SU-DHL-6 (cell line): ENCODE measurements at regions not wholly inside any gene's neighbourhood (a gene's known extent, or its start where the extent isn't known, plus 50 kb on each side); places are given as distances from the start of the nearest gene placed in this dataset.

Experiments used
- H2AFZ ChIP-seq: fragments of 200-600 bp; sonication (generic); 2 replicates; pipeline ENCODE4 v1.6.1; 2014; ENCODE audit warnings: low read depth, mild to moderate bottlenecking, moderate library complexity, mixed read lengths, antibody characterized with exemption, low read length; ENCODE audit not compliant: severe bottlenecking
- H3F3A ChIP-seq: fragments of 200-600 bp; shearing (Covaris generic); 2 replicates; pipeline ENCODE4 v1.6.0; 2016; ENCODE audit warnings: antibody characterized with exemption, mild to moderate bottlenecking; ENCODE audit not compliant: insufficient read depth
- H3K27ac ChIP-seq: fragments of 200-600 bp; sonication (generic); 2 replicates; pipeline ENCODE4 v1.5.1; 2016; ENCODE audit warnings: low read depth, mild to moderate bottlenecking, low read length, moderate library complexity, mixed read lengths
- H3K27me3 ChIP-seq: fragments of 200-600 bp; sonication (generic), shearing (Covaris generic); 2 replicates; pipeline ENCODE4 v1.6.0; 2014; ENCODE audit warnings: mild to moderate bottlenecking, low read length
- H3K36me3 ChIP-seq: fragments of 200-600 bp; sonication (generic); 2 replicates; pipeline ENCODE4 v1.6.1; 2014; ENCODE audit warnings: mild to moderate bottlenecking, low read length, mixed read lengths
- H3K4me2 ChIP-seq: fragments of 300-600, 200-600 bp; shearing (Covaris generic), sonication (generic); 2 replicates; pipeline ENCODE4 v1.6.0; 2014; ENCODE audit warnings: low read length, low read depth, mild to moderate bottlenecking; ENCODE audit not compliant: poor library complexity, severe bottlenecking
- H3K4me3 ChIP-seq: fragments of 200-600 bp; sonication (generic); 2 replicates; pipeline ENCODE4 v1.5.1; 2014; ENCODE audit warnings: antibody characterized with exemption, low read length, mild to moderate bottlenecking, mixed read lengths; ENCODE audit not compliant: insufficient read depth, poor library complexity, severe bottlenecking
- H3K79me2 ChIP-seq: fragments of 200-600 bp; sonication (generic); 2 replicates; pipeline ENCODE4 v1.6.1; 2014; ENCODE audit warnings: mild to moderate bottlenecking, low read length, moderate library complexity; ENCODE audit not compliant: insufficient read depth
- H3K9ac ChIP-seq: fragments of 200-600 bp; sonication (generic); 2 replicates; pipeline ENCODE4 v1.7.0; 2014; ENCODE audit warnings: mild to moderate bottlenecking, low read length
- H3K9me2 ChIP-seq: fragments of 200-600 bp; sonication (generic); replicated peaks from 2 replicates; pipeline ENCODE4 v1.6.1; 2014; ENCODE audit warnings: low read length; ENCODE audit not compliant: insufficient read depth
- H3K9me3 ChIP-seq: fragments of 200-600 bp; sonication (generic); 2 replicates; pipeline ENCODE4 v1.6.1; 2014; ENCODE audit warnings: low read length, mixed read lengths; ENCODE audit not compliant: insufficient read depth
- H4K20me1 ChIP-seq: fragments of 200-600 bp; sonication (generic); 2 replicates; pipeline ENCODE4 v1.6.1; 2014; ENCODE audit warnings: low read depth, mild to moderate bottlenecking, antibody characterized with exemption, low read length, moderate library complexity, mixed read lengths
- EZH2phosphoT487 ChIP-seq: fragments of 200-600 bp; sonication (generic), shearing (Covaris generic); conservative IDR thresholded peaks from 2 replicates; pipeline ENCODE4 v1.6.1; 2018; ENCODE audit warnings: mild to moderate bottlenecking, antibody characterized with exemption, low read length, moderate library complexity, mixed read lengths
- TF ChIP-seq, protein P1 (sequence below): fragments of 200-600 bp; sonication (generic); IDR thresholded peaks from one replicate; pipeline ENCODE4 v1.5.1; 2017; ENCODE audit warnings: antibody characterized with exemption, mild to moderate bottlenecking, low read length, moderate library complexity; ENCODE audit not compliant: insufficient read depth, poor library complexity, severe bottlenecking

DNA sequence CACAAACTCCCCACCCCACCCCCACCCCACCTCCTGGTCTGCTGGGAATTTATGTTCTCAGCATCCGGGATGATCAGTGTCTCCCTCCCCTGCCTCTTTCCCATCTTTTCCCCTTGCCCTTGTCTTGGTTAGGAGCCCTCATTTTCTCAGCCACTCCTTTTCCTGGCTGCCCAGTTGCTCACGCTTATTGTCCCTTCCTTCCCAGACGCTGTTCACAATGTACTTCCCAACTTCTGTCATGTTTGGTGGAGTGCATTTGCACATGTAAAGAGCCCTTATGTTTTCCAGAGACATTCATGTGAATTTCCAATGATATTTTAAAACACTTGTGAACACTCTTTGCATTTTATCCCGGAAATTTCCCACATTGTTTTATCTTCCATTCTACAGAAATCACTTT is 192.1 kb downstream of the RHOU start:
- no peak overlapping the region for H3K9ac ChIP-seq

DNA sequence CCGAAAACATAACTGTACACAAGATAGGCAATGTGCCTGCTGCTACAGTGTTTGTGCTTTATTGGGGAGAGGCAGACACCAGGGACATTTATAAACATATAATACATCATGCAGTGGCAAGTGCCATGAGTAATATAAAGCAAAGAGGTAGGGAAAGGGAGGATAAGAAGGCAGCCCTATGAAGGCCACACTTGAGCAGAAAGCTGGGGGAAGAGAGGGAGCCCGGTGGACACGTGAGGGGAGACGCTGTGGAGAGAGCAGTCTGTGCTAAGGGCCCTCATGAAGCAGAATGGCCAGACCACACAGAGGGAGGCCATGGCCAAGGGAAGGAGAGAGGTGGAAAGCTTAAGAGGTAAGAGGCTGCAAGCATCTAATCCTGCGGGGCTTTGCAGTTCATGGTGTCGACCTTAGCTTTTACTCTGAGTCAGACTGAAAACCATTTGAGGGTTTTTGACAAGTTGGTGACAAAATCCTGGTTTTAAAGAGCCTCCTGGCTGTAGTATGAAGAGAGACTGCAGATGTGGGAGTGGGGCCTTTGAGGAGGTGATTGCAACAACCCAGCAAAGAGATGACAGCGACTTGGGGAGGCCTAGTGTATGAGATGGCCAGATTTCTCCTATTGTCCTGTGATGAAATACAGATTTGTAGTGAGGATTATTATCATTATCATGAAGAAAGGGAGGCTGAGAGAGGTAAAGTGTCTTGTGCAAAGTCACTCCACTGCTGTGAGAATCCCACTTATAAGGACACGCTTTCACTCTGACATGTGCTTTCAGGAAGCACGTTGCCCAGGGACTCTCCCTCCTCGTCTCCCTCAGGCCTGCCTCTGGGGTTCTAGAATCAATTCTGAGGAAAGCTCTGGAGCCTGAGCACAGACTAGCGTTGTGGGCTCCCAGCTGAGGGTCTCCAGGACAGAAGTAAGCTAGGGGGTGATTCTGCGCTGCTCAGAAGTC is 192.9 kb downstream of the RHOU start:
- Histone ChIP-seq H3K27me3 (no peaks in the 10 kb centered on the region; the same call in 1 of the 2 replicates), H2AFZ (no peak overlapping the region), H3K36me3 (no peaks in the 10 kb centered on the region), H3K9me3 (peaks cover 7% of the 10 kb centered on the region; the same call in 1 of the 2 replicates), H3K4me2 (no peak overlapping the region), H3F3A (no peaks in the 10 kb centered on the region), H3K27ac (no peak overlapping the region), H3K4me3 (no peak overlapping the region), H3K79me2 (no peaks in the 10 kb centered on the region), H3K9me2 (no peaks in the 10 kb centered on the region), H4K20me1 (no peaks in the 10 kb centered on the region), H3K9ac (no peak overlapping the region)
- TF ChIP-seq EZH2phosphoT487: no peak
- TF ChIP-seq, protein P1, sequence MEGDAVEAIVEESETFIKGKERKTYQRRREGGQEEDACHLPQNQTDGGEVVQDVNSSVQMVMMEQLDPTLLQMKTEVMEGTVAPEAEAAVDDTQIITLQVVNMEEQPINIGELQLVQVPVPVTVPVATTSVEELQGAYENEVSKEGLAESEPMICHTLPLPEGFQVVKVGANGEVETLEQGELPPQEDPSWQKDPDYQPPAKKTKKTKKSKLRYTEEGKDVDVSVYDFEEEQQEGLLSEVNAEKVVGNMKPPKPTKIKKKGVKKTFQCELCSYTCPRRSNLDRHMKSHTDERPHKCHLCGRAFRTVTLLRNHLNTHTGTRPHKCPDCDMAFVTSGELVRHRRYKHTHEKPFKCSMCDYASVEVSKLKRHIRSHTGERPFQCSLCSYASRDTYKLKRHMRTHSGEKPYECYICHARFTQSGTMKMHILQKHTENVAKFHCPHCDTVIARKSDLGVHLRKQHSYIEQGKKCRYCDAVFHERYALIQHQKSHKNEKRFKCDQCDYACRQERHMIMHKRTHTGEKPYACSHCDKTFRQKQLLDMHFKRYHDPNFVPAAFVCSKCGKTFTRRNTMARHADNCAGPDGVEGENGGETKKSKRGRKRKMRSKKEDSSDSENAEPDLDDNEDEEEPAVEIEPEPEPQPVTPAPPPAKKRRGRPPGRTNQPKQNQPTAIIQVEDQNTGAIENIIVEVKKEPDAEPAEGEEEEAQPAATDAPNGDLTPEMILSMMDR: no peak

More for the DNA sequence above, 192.1 kb downstream of the RHOU start:
- H3F3A ChIP-seq: no peaks in the 10 kb centered on the region
- H3K27ac ChIP-seq: no peak overlapping the region
- H4K20me1 ChIP-seq: no peaks in the 10 kb centered on the region
- TF ChIP-seq, protein P1: no peak
- TF ChIP-seq EZH2phosphoT487: no peak
- no peaks in the 10 kb centered on the region for H3K9me2 ChIP-seq
- H2AFZ ChIP-seq: no peak overlapping the region
- H3K9me3 ChIP-seq: peaks cover 7% of the 10 kb centered on the region; the same call in 1 of the 2 replicates
- no peaks in the 10 kb centered on the region for H3K79me2 ChIP-seq
- H3K36me3 ChIP-seq: no peaks in the 10 kb centered on the region
- no peaks in the 10 kb centered on the region; the same call in 1 of the 2 replicates for H3K27me3 ChIP-seq
- H3K4me2 ChIP-seq: no peak overlapping the region
- H3K4me3 ChIP-seq: no peak overlapping the region

DNA sequence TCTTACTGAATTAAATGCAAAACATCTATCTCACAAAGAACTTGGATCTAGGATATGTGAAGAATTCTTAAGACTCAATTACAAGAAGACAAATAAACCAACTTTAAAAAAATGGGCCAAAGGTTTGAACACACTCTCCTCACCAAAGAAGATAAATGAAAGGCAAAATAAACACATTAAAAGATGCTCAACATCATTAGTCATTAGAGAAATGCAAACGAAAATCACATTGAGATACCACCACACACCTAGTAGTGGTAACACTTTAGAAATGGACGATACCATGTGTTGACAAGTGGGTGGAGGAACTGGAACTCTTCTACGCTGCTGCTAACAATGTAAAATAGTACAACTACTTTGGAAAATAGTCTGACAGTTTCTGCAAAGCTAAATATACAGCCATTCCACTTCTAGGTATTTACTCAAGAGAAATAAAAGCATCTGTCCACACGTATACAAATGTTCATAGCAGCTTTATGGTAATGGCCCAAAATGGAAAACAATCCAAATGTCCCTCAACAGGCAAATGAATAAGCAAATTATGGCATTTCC is 194.3 kb downstream of the RHOU start:
- Histone ChIP-seq H3K79me2 (no peaks in the 10 kb centered on the region), H4K20me1 (no peaks in the 10 kb centered on the region), H3K27ac (no peak overlapping the region), H3K4me3 (no peak overlapping the region), H3K9me2 (no peaks in the 10 kb centered on the region), H2AFZ (no peak overlapping the region), H3K9ac (no peak overlapping the region), H3K9me3 (peaks cover 7% of the 10 kb centered on the region; the same call in 1 of the 2 replicates), H3K4me2 (no peak overlapping the region), H3F3A (no peaks in the 10 kb centered on the region), H3K27me3 (no peaks in the 10 kb centered on the region; the same call in 1 of the 2 replicates), H3K36me3 (no peaks in the 10 kb centered on the region)
- TF ChIP-seq, protein P1: no peak
- no peak for TF ChIP-seq EZH2phosphoT487
